ENCODE measurements at regions not wholly inside any gene's neighbourhood (a gene's known extent, or its start where the extent isn't known, plus 50 kb on each side); places are given as distances from the start of the nearest gene placed in this dataset.

GRCh38 chr14:104517426-104517825 is 62.1 kb upstream of the C14orf180 start:
- no peak overlapping the region for H3K4me3 ChIP-seq (ENCODE audit: low read length in 3 of 3)
- no peak for TF ChIP-seq CTCF (IDR thresholded peaks at IDR 0.05; ENCODE audit: borderline replicate concordance, extremely low read depth, insufficient read depth)
- no peak overlapping the region for H3K9ac ChIP-seq (ENCODE audit: low read length in 3 of 3)
- no peaks in the 10 kb centered on the region for H3K36me3 ChIP-seq (ENCODE audit: control insufficient read depth in 2 of 3, insufficient read depth in 3 of 3, low read length in 3 of 3)
- H3K27me3 ChIP-seq (ENCODE audit: control insufficient read depth, insufficient read depth, low read length), result no peaks in the 10 kb centered on the region
- peaks cover 0 to 7% (median 0%) of the 10 kb centered on the region in 3 donors for H3K9me3 ChIP-seq (ENCODE audit: control insufficient read depth in 2 of 3, insufficient read depth in 1 of 3, low read length in 3 of 3)
- intact Hi-C loops (cut with DNase I), result no loop called here
- no peak for FAIRE-seq
- no peaks in the 10 kb centered on the region for H3K4me1 ChIP-seq (ENCODE audit: control insufficient read depth in 2 of 3, insufficient read depth in 2 of 3, low read depth in 1 of 3, low read length in 3 of 3)
- H3K27ac ChIP-seq (ENCODE audit: low read depth in 2 of 2, low read length in 2 of 2), result no peak overlapping the region
- no peak for DNase-seq

GRCh38 chr14:104517867-104518266 is 61.7 kb upstream of the C14orf180 start:
- H3K27ac ChIP-seq (ENCODE audit: low read depth in 2 of 2, low read length in 2 of 2), result no peak overlapping the region
- H3K4me1 ChIP-seq (ENCODE audit: control insufficient read depth in 2 of 3, insufficient read depth in 2 of 3, low read depth in 1 of 3, low read length in 3 of 3), result no peaks in the 10 kb centered on the region
- no peaks in the 10 kb centered on the region for H3K27me3 ChIP-seq (ENCODE audit: control insufficient read depth, insufficient read depth, low read length)
- intact Hi-C loops (cut with DNase I), result no loop called here
- FAIRE-seq (no peak), DNase-seq (no peak)
- no peak for TF ChIP-seq CTCF (IDR thresholded peaks at IDR 0.05; ENCODE audit: borderline replicate concordance, extremely low read depth, insufficient read depth)
- no peaks in the 10 kb centered on the region for H3K36me3 ChIP-seq (ENCODE audit: control insufficient read depth in 2 of 3, insufficient read depth in 3 of 3, low read length in 3 of 3)
- H3K9me3 ChIP-seq (ENCODE audit: control insufficient read depth in 2 of 3, insufficient read depth in 1 of 3, low read length in 3 of 3), result peaks cover 0 to 7% (median 0%) of the 10 kb centered on the region in 3 donors
- H3K4me3 ChIP-seq (ENCODE audit: low read length in 3 of 3), result no peak overlapping the region
- no peak overlapping the region for H3K9ac ChIP-seq (ENCODE audit: low read length in 3 of 3)

GRCh38 chr14:104518659-104519350 is 60.8 kb upstream of the C14orf180 start:
- intact Hi-C loops (cut with DNase I), result no loop called here
- Histone ChIP-seq H3K4me1 (ENCODE audit: control insufficient read depth in 2 of 3, insufficient read depth in 2 of 3, low read depth in 1 of 3, low read length in 3 of 3) (no peaks in the 10 kb centered on the region), H3K36me3 (ENCODE audit: control insufficient read depth in 2 of 3, insufficient read depth in 3 of 3, low read length in 3 of 3) (no peaks in the 10 kb centered on the region), H3K27ac (ENCODE audit: low read depth in 2 of 2, low read length in 2 of 2) (no peak overlapping the region), H3K9me3 (ENCODE audit: control insufficient read depth in 2 of 3, insufficient read depth in 1 of 3, low read length in 3 of 3) (peaks cover 0 to 7% (median 0%) of the 10 kb centered on the region in 3 donors), H3K4me3 (ENCODE audit: low read length in 3 of 3) (no peak overlapping the region), H3K9ac (ENCODE audit: low read length in 3 of 3) (no peak overlapping the region), H3K27me3 (ENCODE audit: control insufficient read depth, insufficient read depth, low read length) (no peaks in the 10 kb centered on the region)
- FAIRE-seq, result no peak
- DNase-seq, result no peak
- no peak for TF ChIP-seq CTCF (IDR thresholded peaks at IDR 0.05; ENCODE audit: borderline replicate concordance, extremely low read depth, insufficient read depth)

GRCh38 chr14:104519721-104520120 is 59.8 kb upstream of the C14orf180 start:
- DNase-seq (no peak), FAIRE-seq (no peak)
- Histone ChIP-seq H3K4me1 (ENCODE audit: control insufficient read depth in 2 of 3, insufficient read depth in 2 of 3, low read depth in 1 of 3, low read length in 3 of 3) (no peaks in the 10 kb centered on the region), H3K36me3 (ENCODE audit: control insufficient read depth in 2 of 3, insufficient read depth in 3 of 3, low read length in 3 of 3) (no peaks in the 10 kb centered on the region), H3K9me3 (ENCODE audit: control insufficient read depth in 2 of 3, insufficient read depth in 1 of 3, low read length in 3 of 3) (peaks cover 0 to 10% (median 0%) of the 10 kb centered on the region in 3 donors), H3K27ac (ENCODE audit: low read depth in 2 of 2, low read length in 2 of 2) (no peak overlapping the region), H3K27me3 (ENCODE audit: control insufficient read depth, insufficient read depth, low read length) (no peaks in the 10 kb centered on the region), H3K9ac (ENCODE audit: low read length in 3 of 3) (no peak overlapping the region), H3K4me3 (ENCODE audit: low read length in 3 of 3) (no peak overlapping the region)
- intact Hi-C loops (cut with DNase I), result no loop called here
- no peak for TF ChIP-seq CTCF (IDR thresholded peaks at IDR 0.05; ENCODE audit: borderline replicate concordance, extremely low read depth, insufficient read depth)
